ENCODE measurements at regions not wholly inside any gene's neighbourhood (a gene's known extent, or its start where the extent isn't known, plus 50 kb on each side); places are given as distances from the start of the nearest gene placed in this dataset.

GRCh38 chr19:30897553-30897952 lies 451.7 kb downstream of the TSHZ3 start:
- TF ChIP-seq RAD21 (conservative IDR thresholded peaks at IDR 0.05 in 1 of 2, IDR thresholded peaks at IDR 0.05 in 1 of 2) (no peak), BHLHE40 (IDR thresholded peaks at IDR 0.05; ENCODE audit: low read depth, low read length) (no peak), POLR2A (IDR thresholded peaks at IDR 0.05; ENCODE audit: low read length) (no peak), KDM1A (IDR thresholded peaks at IDR 0.05; ENCODE audit: low read depth) (no peak), CTCF (IDR thresholded peaks at IDR 0.05) (no peak), TP53 (CRISPR knock-in tag; IDR thresholded peaks at IDR 0.05) (no peak), USF2 (IDR thresholded peaks at IDR 0.05) (no peak), JUNB (IDR thresholded peaks at IDR 0.05) (no peak), EP300 (IDR thresholded peaks at IDR 0.05) (no peak), HOXB13 (CRISPR knock-in tag; IDR thresholded peaks at IDR 0.05; ENCODE audit: low read depth) (no peak), SMC3 (IDR thresholded peaks at IDR 0.05) (no peak), SREBF2 (IDR thresholded peaks at IDR 0.05) (no peak), MAX (IDR thresholded peaks at IDR 0.05) (no peak)
